Keratinocyte (primary cell): ENCODE measurements at regions not wholly inside any gene's neighbourhood (a gene's known extent, or its start where the extent isn't known, plus 50 kb on each side); places are given as distances from the start of the nearest gene placed in this dataset.

Source experiments
- DNase-seq: peaks from one replicate; pipeline ENCODE4 v3.0.0-alpha.2; 2011; ENCODE audit warnings: low read depth, missing footprints, low spot score
- FAIRE-seq: peaks from 2 replicates; lab custom pipeline; 2011; peaks lifted over from hg19 to GRCh38; lab: Jason Lieb, UNC
- H2AFZ ChIP-seq: 2 replicates; pipeline ENCODE4 v1.6.0; 2012; ENCODE audit warnings: low read length, control low read depth, inconsistent platforms; ENCODE audit not compliant: control insufficient read depth
- H3K27ac ChIP-seq: 2 replicates; pipeline ENCODE4 v1.5.1; 2011; ENCODE audit warnings: low read length; ENCODE audit not compliant: control insufficient read depth, insufficient read depth
- H3K27me3 ChIP-seq: 3 replicates; pipeline ENCODE4 v1.6.0; 2011; ENCODE audit warnings: low read length; ENCODE audit not compliant: control insufficient read depth, insufficient read depth; ENCODE audit errors: extremely low read depth
- H3K36me3 ChIP-seq, 2 experiments: 2 replicates in 1 of 2; 3 replicates in 1 of 2; pipeline ENCODE4 v1.5.1; 2011; ENCODE audit warnings: low read length in 2 of 2, mild to moderate bottlenecking in 1 of 2; ENCODE audit not compliant: control insufficient read depth in 2 of 2, insufficient read depth in 2 of 2; ENCODE audit errors: extremely low read depth in 1 of 2
- H3K4me1 ChIP-seq: 3 replicates; pipeline ENCODE4 v1.5.1; 2011; ENCODE audit warnings: low read length; ENCODE audit not compliant: control insufficient read depth, insufficient read depth; ENCODE audit errors: extremely low read depth
- H3K4me2 ChIP-seq: 3 replicates; pipeline ENCODE4 v1.6.0; 2011; ENCODE audit warnings: low read depth, low read length; ENCODE audit not compliant: control insufficient read depth, insufficient read depth; ENCODE audit errors: extremely low read depth
- H3K4me3 ChIP-seq, 3 experiments: fragments of 200-600 bp in 1 of 3; sonication (generic) in 1 of 3; 2 replicates in 2 of 3; 3 replicates in 1 of 3; pipeline ENCODE4 v1.5.1; 2011 to 2016; ENCODE audit warnings: low read length in 3 of 3, mild to moderate bottlenecking in 3 of 3, control low read depth in 2 of 3, inconsistent platforms in 1 of 3, low read depth in 1 of 3, mixed read lengths in 1 of 3, mixed run types in 1 of 3, moderate library complexity in 1 of 3; ENCODE audit not compliant: control insufficient read depth in 2 of 3, insufficient read depth in 2 of 3; ENCODE audit errors: extremely low read depth in 1 of 3
- H3K79me2 ChIP-seq: 2 replicates; pipeline ENCODE4 v1.6.0; 2012; ENCODE audit warnings: low read length; ENCODE audit not compliant: control insufficient read depth, insufficient read depth
- H3K9ac ChIP-seq: 3 replicates; pipeline ENCODE4 v1.6.0; 2011; ENCODE audit warnings: low read length; ENCODE audit not compliant: control insufficient read depth, insufficient read depth; ENCODE audit errors: extremely low read depth
- H3K9me1 ChIP-seq: 3 replicates; pipeline ENCODE4 v1.6.0; 2011; ENCODE audit warnings: low read length; ENCODE audit not compliant: control insufficient read depth, insufficient read depth; ENCODE audit errors: extremely low read depth
- H3K9me3 ChIP-seq: 2 replicates; pipeline ENCODE4 v1.5.1; 2012; ENCODE audit warnings: low read depth, low read length; ENCODE audit not compliant: control insufficient read depth
- H4K20me1 ChIP-seq: 3 replicates; pipeline ENCODE4 v1.6.0; 2011; ENCODE audit warnings: low read length; ENCODE audit not compliant: control insufficient read depth, insufficient read depth; ENCODE audit errors: extremely low read depth
- CTCF ChIP-seq, 3 experiments: IDR thresholded peaks in 1 of 3; conservative IDR thresholded peaks in 1 of 3; optimal IDR thresholded peaks in 1 of 3; 2 replicates in 2 of 3; 3 replicates in 1 of 3; pipeline versions ENCODE3 to v1.5.1; 2011; ENCODE audit warnings: low read length in 3 of 3, mild to moderate bottlenecking in 3 of 3, moderate library complexity in 2 of 3, control low read depth in 1 of 3, inconsistent platforms in 1 of 3; ENCODE audit not compliant: insufficient read depth in 2 of 3; ENCODE audit errors: extremely low read depth in 1 of 3
- EZH2 ChIP-seq: IDR thresholded peaks from one replicate; pipeline ENCODE4 v1.6.1; 2012; ENCODE audit warnings: inconsistent platforms, mild to moderate bottlenecking, low read length, moderate library complexity
- dilution Hi-C: fragments of 300-500 bp; cut with MboI; formaldehyde crosslinking; loops from one replicate; pipeline ENCODE4 v1.7.0; 2020; ENCODE audit warnings: low sequenced_read_pairs; ENCODE audit not compliant: extremely low pct_ligation_motif_present

- Histone ChIP-seq H3K27me3 (no peaks in the 10 kb centered on the region), H3K79me2 (no peaks in the 10 kb centered on the region), H3K9me1 (no peaks in the 10 kb centered on the region), H3K9me3 (peaks cover 1% of the 10 kb centered on the region), H3K4me1 (peaks cover 30% of the 10 kb centered on the region), H3K27ac (peak overlapping the region; percentile 99), H3K4me2 (peak overlapping the region; percentile 75), H3K9ac (no peak overlapping the region), H3K4me3 (no peak overlapping the region), H3K36me3 (no peaks in the 10 kb centered on the region), H4K20me1 (no peaks in the 10 kb centered on the region), H2AFZ (no peak overlapping the region)
- no peak for DNase-seq
- FAIRE-seq, result no peak
- TF ChIP-seq EZH2 (no peak), CTCF (optimal IDR thresholded peaks at IDR 0.05 in 1 of 3, IDR thresholded peaks at IDR 0.05 in 1 of 3, conservative IDR thresholded peaks at IDR 0.05 in 1 of 3; ENCODE audit: extremely low read depth in 1 of 3, insufficient read depth in 2 of 3, low read length in 3 of 3) (no peak)
- dilution Hi-C loops, result no loop called here
Observed at GRCh38 chr17:13777003-13777402, 175.3 kb upstream of the HS3ST3A1 start.

DNA sequence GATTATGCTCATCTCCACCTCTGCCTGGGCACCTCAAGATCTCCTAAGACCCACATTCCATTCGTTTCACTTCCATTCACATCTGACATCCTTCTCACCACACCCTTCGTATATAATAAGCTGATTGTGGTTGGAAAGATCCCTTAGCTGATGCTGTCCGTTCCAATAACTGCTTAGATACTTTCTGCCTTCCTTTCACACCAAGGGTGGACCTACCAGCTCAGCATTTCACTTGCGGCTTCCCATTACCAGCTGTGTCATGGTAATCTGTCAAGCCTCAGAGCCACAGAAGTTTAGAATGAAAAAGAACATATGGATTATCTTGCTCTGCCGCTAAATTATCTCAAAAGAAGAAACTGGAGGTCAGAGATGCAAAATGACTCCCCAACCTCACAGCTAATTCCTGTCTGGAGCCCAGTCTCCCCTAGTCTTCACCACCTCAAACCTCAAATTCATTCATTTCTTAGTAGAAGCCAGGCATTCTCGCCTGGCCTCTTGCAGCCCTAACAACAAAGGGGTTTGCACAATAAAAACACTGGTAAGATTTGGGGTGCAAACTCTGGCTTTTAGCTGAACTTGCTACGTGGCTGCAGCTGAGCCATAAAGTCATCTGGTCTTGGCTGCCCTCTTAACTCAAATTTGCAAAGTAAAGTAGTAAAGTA is 182.8 kb upstream of the HS3ST3A1 start:
- Histone ChIP-seq H3K27ac (no peak overlapping the region), H3K79me2 (no peaks in the 10 kb centered on the region), H3K9ac (no peak overlapping the region), H3K9me1 (no peaks in the 10 kb centered on the region), H3K4me2 (no peak overlapping the region), H3K4me1 (no peaks in the 10 kb centered on the region), H3K9me3 (no peaks in the 10 kb centered on the region), H3K36me3 (no peaks in the 10 kb centered on the region), H4K20me1 (no peaks in the 10 kb centered on the region), H2AFZ (no peak overlapping the region), H3K27me3 (no peaks in the 10 kb centered on the region), H3K4me3 (no peak overlapping the region)
- no peak for TF ChIP-seq EZH2
- no peak for TF ChIP-seq CTCF (optimal IDR thresholded peaks at IDR 0.05 in 1 of 3, IDR thresholded peaks at IDR 0.05 in 1 of 3, conservative IDR thresholded peaks at IDR 0.05 in 1 of 3; ENCODE audit: extremely low read depth in 1 of 3, insufficient read depth in 2 of 3, low read length in 3 of 3)
- dilution Hi-C loops, result no loop called here
- DNase-seq (no peak), FAIRE-seq (no peak)
